ENCODE measurements at regions not wholly inside any gene's neighbourhood (a gene's known extent, or its start where the extent isn't known, plus 50 kb on each side); places are given as distances from the start of the nearest gene placed in this dataset.

DNA sequence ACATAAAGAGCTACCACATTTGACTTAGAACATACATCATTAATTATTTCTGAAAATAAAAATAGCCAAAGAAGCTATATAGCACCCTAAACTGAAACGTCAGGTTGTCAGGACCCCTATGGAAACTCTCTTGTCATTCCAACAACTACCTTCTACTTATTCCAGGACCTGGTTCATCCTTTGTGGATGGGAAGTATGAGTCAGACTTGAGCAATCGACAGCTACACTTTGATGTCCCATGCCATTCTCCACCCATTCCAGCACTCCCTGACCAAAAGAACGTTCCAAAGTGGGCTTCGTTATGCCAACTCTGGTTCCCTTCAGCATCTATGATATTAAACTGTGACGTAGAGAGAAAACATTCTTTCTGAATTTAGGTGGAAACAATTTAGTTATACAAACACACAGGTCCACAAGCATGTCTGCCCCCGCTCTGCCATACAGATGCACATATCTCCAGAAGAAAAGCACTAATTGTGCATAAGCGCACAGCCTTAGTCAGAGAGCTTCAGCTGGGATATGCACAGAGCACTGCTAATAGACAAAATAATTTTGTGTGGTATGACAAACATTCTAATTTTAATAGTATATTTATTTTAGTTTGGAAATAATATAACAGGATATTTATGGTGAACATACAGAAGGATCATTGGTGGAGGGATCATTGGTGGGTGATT, 723.1 kb upstream of the B3GALT2 start (continued):
- TF ChIP-seq POLR2AphosphoS5 (IDR thresholded peaks at IDR 0.05; ENCODE audit: low read depth, low read length) = no peak
- no peak for TF ChIP-seq RAD21 (IDR thresholded peaks at IDR 0.05; ENCODE audit: low read depth)

GRCh38 chr1:193905288-193906085, 719.1 kb upstream of the B3GALT2 start:
- TF ChIP-seq CBX3 (IDR thresholded peaks at IDR 0.05; ENCODE audit: low read depth) (no peak), TCF7L2 (IDR thresholded peaks at IDR 0.05; ENCODE audit: borderline replicate concordance, extremely low read depth, insufficient read depth, insufficient read length) (no peak), FOSL1 (IDR thresholded peaks at IDR 0.05; ENCODE audit: low read depth) (no peak), ATF3 (IDR thresholded peaks at IDR 0.05) (no peak)
- Histone ChIP-seq H3K79me2 (ENCODE audit: insufficient read depth, low read length) (no peaks in the 10 kb centered on the region), H3K4me2 (ENCODE audit: low read length) (no peak overlapping the region), H3K9ac (ENCODE audit: low read length) (no peak overlapping the region), H4K20me1 (ENCODE audit: insufficient read depth) (no peaks in the 10 kb centered on the region), H3K4me1 (ENCODE audit: control insufficient read depth in 1 of 2, insufficient read depth in 2 of 2, low read length in 2 of 2) (peaks cover 0 to 7% of the 10 kb centered on the region in 2 experiments; a peak in 2 of 4 replicates), H3K4me3 (replicated peaks in 1 of 2; ENCODE audit: low read depth in 1 of 2, low read length in 2 of 2) (no peak overlapping the region), H3K9me3 (ENCODE audit: control insufficient read depth in 1 of 2, insufficient read depth in 1 of 2, low read depth in 1 of 2, low read length in 2 of 2) (no peaks in the 10 kb centered on the region), H3K27ac (ENCODE audit: low read depth, low read length) (no peak overlapping the region), H3K36me3 (ENCODE audit: control insufficient read depth in 1 of 2, insufficient read depth in 2 of 2, low read length in 2 of 2) (no peaks in the 10 kb centered on the region), H3K9me2 (ENCODE audit: insufficient read depth) (peaks cover 3% of the 10 kb centered on the region; the same call in 1 of the 2 replicates), H3K27me3 (ENCODE audit: insufficient read depth, low read length) (no peaks in the 10 kb centered on the region), H2AFZ (ENCODE audit: low read depth, low read length, poor library complexity, severe bottlenecking) (no peak overlapping the region)
- DNase-seq (ENCODE audit: low read depth, low spot score) (no peak), ATAC-seq (no peak)
- BruUV-seq (replicated peaks) = no TSS peak
- ChIA-PET POLR2A (no interaction called here), CTCF (no interaction called here), RAD21 (ENCODE audit: low non-redundant PET in 1 of 2, low total read pairs in 2 of 2, uncharacterized antibody in 2 of 2, unreplicated experiment in 2 of 2) (no interaction called here)
- intact Hi-C loops (cut with micrococcal nuclease) = no loop called here

GRCh38 chr1:193891788-193892187, 705.4 kb upstream of the B3GALT2 start:
- no TSS peak for BruUV-seq (replicated peaks)
- ChIA-PET RAD21 (ENCODE audit: low non-redundant PET in 1 of 2, low total read pairs in 2 of 2, uncharacterized antibody in 2 of 2, unreplicated experiment in 2 of 2) (no interaction called here), POLR2A (no interaction called here), CTCF (no interaction called here)
- ATAC-seq (no peak), DNase-seq (ENCODE audit: low read depth, low spot score) (no peak)
- no peaks in the 10 kb centered on the region for H3K9me3 ChIP-seq (ENCODE audit: control insufficient read depth in 1 of 2, insufficient read depth in 1 of 2, low read depth in 1 of 2, low read length in 2 of 2)
- no peak overlapping the region for H3K4me3 ChIP-seq (replicated peaks in 1 of 2; ENCODE audit: low read depth in 1 of 2, low read length in 2 of 2)
- intact Hi-C loops (cut with micrococcal nuclease) = no loop called here
- no peak overlapping the region for H3K9ac ChIP-seq (ENCODE audit: low read length)
- H3K27me3 ChIP-seq (ENCODE audit: insufficient read depth, low read length) = no peaks in the 10 kb centered on the region
- H3K9me2 ChIP-seq (ENCODE audit: insufficient read depth) = no peaks in the 10 kb centered on the region
- H3K27ac ChIP-seq (ENCODE audit: low read depth, low read length) = no peak overlapping the region
- H3K4me2 ChIP-seq (ENCODE audit: low read length) = no peak overlapping the region
- H4K20me1 ChIP-seq (ENCODE audit: insufficient read depth) = no peaks in the 10 kb centered on the region
- H3K36me3 ChIP-seq (ENCODE audit: control insufficient read depth in 1 of 2, insufficient read depth in 2 of 2, low read length in 2 of 2) = no peaks in the 10 kb centered on the region
- H2AFZ ChIP-seq (ENCODE audit: low read depth, low read length, poor library complexity, severe bottlenecking) = no peak overlapping the region
- H3K4me1 ChIP-seq (ENCODE audit: control insufficient read depth in 1 of 2, insufficient read depth in 2 of 2, low read length in 2 of 2) = no peaks in the 10 kb centered on the region
- H3K79me2 ChIP-seq (ENCODE audit: insufficient read depth, low read length) = no peaks in the 10 kb centered on the region
- TF ChIP-seq, protein P1, sequence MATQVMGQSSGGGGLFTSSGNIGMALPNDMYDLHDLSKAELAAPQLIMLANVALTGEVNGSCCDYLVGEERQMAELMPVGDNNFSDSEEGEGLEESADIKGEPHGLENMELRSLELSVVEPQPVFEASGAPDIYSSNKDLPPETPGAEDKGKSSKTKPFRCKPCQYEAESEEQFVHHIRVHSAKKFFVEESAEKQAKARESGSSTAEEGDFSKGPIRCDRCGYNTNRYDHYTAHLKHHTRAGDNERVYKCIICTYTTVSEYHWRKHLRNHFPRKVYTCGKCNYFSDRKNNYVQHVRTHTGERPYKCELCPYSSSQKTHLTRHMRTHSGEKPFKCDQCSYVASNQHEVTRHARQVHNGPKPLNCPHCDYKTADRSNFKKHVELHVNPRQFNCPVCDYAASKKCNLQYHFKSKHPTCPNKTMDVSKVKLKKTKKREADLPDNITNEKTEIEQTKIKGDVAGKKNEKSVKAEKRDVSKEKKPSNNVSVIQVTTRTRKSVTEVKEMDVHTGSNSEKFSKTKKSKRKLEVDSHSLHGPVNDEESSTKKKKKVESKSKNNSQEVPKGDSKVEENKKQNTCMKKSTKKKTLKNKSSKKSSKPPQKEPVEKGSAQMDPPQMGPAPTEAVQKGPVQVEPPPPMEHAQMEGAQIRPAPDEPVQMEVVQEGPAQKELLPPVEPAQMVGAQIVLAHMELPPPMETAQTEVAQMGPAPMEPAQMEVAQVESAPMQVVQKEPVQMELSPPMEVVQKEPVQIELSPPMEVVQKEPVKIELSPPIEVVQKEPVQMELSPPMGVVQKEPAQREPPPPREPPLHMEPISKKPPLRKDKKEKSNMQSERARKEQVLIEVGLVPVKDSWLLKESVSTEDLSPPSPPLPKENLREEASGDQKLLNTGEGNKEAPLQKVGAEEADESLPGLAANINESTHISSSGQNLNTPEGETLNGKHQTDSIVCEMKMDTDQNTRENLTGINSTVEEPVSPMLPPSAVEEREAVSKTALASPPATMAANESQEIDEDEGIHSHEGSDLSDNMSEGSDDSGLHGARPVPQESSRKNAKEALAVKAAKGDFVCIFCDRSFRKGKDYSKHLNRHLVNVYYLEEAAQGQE (IDR thresholded peaks at IDR 0.05; ENCODE audit: low read depth) = no peak
- TF ChIP-seq CTCF (IDR thresholded peaks at IDR 0.05 in 2 of 3, conservative IDR thresholded peaks at IDR 0.05 in 1 of 3; ENCODE audit: borderline replicate concordance in 1 of 3, insufficient read depth in 1 of 3, low read depth in 2 of 3, low read length in 2 of 3) = no peak
- TF ChIP-seq FOSL1 (IDR thresholded peaks at IDR 0.05; ENCODE audit: low read depth) = no peak
- no peak for TF ChIP-seq YY1 (IDR thresholded peaks at IDR 0.05; ENCODE audit: extremely low read depth, insufficient replicate concordance, low read depth, low read length)
- no peak for TF ChIP-seq SIN3A (IDR thresholded peaks at IDR 0.05; ENCODE audit: low read depth)

Data from HCT116 (cell line).